ENCODE measurements at regions not wholly inside any gene's neighbourhood (a gene's known extent, or its start where the extent isn't known, plus 50 kb on each side); places are given as distances from the start of the nearest gene placed in this dataset.

DNA sequence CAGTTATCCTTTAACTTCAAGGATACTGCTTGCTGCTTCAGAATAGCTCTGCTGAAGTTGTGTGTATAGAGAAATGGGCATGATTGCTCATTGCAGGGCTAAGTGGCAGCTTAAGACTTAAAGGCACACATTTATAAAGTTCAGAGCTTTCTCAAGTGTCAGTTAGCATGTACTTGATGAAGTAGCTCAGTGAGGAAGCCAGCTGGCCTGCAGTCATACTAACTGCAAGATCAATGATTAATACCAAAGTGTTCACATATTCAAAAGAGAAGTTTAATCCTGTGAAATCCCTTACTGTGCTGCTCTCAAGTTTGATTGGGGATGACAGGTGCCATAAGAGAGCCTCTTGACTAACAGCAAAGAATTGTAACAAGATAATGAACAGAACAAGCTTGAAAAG, 483.4 kb upstream of the NUDT12 start:
- TF ChIP-seq CTCF (IDR thresholded peaks at IDR 0.05): no peak
- TF ChIP-seq POLR2A (IDR thresholded peaks at IDR 0.05): no peak
